ENCODE measurements at regions not wholly inside any gene's neighbourhood (a gene's known extent, or its start where the extent isn't known, plus 50 kb on each side); places are given as distances from the start of the nearest gene placed in this dataset.

DNA sequence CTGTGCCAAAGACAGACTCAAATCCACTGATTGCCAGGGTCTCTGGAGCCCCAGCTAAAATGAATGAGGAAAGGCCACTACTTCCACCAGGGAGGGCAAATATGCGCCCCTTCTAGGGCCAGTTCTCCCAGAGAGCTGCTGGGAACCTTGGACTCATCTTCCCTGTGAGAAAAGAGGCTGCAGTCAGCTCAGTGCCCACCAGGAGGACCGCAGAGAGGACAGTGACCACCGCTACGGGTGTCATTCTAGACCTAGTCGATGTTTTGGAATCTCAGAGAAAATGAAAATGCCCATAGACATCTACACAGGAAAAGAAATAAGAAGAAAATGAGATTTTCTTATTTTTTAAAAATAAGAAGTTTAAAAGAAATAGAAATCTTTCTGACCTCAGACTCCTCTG is 235.1 kb downstream of the UQCRFS1 start:
- no peaks in the 10 kb centered on the region for H3K9me3 ChIP-seq (ENCODE audit: control insufficient read depth in 3 of 3, low read length in 3 of 3)
- no peak overlapping the region for H3K27ac ChIP-seq (ENCODE audit: low read depth, low read length)
- H3K4me3 ChIP-seq (ENCODE audit: low read length in 3 of 3): no peak overlapping the region
- H3K36me3 ChIP-seq (ENCODE audit: control insufficient read depth in 3 of 3, insufficient read depth in 3 of 3, low read length in 3 of 3): no peaks in the 10 kb centered on the region
- peaks cover 0 to 12% (median 4%) of the 10 kb centered on the region in 3 donors for H3K27me3 ChIP-seq (ENCODE audit: control insufficient read depth in 3 of 3, insufficient read depth in 3 of 3, low read length in 3 of 3)
- no peaks in the 10 kb centered on the region for H3K4me1 ChIP-seq (ENCODE audit: control insufficient read depth in 3 of 3, insufficient read depth in 3 of 3, low read length in 3 of 3)
- no peak overlapping the region for H3K9ac ChIP-seq (ENCODE audit: low read depth in 1 of 3, low read length in 3 of 3)

DNA sequence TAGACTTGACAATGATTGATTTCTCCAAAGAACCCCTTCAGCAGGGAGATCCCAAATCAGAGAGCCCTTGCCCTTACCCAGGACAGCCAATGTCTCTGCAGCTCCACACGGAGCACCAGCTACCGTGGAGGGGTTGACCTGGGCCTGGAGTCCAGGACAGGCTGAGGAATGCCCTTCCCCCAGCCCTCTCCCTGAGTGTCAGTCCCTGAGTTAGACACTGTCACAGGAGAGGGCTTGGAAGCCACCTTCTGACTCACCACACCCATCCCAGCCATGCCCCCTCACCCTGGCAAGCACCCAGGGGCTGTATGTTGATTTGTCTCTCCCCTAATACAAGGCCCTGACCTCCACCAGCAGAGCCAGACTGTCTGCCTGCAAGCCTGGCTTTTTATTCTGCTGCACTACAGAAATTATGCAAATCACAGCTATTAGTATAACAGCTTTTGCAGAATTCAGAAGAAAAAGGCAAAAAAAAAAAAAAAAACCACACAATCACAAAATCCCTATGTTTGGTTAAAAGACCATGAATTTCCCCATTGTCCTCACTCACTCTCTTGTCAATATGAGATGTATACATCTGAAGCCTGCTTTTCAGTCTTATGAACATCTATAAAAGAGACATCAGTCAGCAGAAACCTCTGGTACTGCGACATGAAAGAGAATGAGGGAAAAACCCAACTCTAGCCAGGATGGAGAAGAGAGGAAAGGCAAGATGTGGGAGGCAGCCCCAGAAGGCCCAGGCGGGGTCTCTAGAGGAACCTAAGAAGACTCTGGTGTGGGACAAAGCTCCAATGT is 240.7 kb downstream of the UQCRFS1 start:
- no peak overlapping the region for H3K4me3 ChIP-seq (ENCODE audit: low read length in 3 of 3)
- no peaks in the 10 kb centered on the region for H3K9me3 ChIP-seq (ENCODE audit: control insufficient read depth in 3 of 3, low read length in 3 of 3)
- H3K27me3 ChIP-seq (ENCODE audit: control insufficient read depth in 3 of 3, insufficient read depth in 3 of 3, low read length in 3 of 3): peaks cover 0 to 4% (median 0%) of the 10 kb centered on the region in 3 donors
- H3K36me3 ChIP-seq (ENCODE audit: control insufficient read depth in 3 of 3, insufficient read depth in 3 of 3, low read length in 3 of 3): no peaks in the 10 kb centered on the region
- no peak overlapping the region for H3K27ac ChIP-seq (ENCODE audit: low read depth, low read length)
- H3K9ac ChIP-seq (ENCODE audit: low read depth in 1 of 3, low read length in 3 of 3): no peak overlapping the region
- H3K4me1 ChIP-seq (ENCODE audit: control insufficient read depth in 3 of 3, insufficient read depth in 3 of 3, low read length in 3 of 3): peaks cover 0 to 3% (median 0%) of the 10 kb centered on the region in 3 donors

DNA sequence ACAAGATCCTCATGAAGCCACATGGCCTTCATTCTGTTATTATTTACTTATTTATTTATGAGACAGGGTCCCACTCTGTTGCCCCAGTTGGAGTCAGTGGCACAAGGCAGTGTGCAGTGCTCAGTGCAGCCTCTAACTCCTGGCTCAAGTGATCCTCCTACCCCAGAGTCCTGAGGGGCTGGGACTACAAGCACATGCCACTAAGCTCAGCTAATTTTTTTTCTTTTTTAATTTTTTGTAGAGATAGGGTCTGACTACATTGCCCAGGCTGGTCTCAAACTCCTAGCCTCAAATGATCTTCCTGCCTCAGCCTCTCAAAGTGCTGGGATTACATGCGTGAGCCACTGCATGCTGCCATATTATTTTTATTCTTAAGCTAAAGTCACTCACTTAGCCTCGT is 241.4 kb downstream of the UQCRFS1 start:
- Histone ChIP-seq H3K9me3 (ENCODE audit: control insufficient read depth in 3 of 3, low read length in 3 of 3) (no peaks in the 10 kb centered on the region), H3K27me3 (ENCODE audit: control insufficient read depth in 3 of 3, insufficient read depth in 3 of 3, low read length in 3 of 3) (no peaks in the 10 kb centered on the region), H3K4me1 (ENCODE audit: control insufficient read depth in 3 of 3, insufficient read depth in 3 of 3, low read length in 3 of 3) (peaks cover 0 to 5% (median 0%) of the 10 kb centered on the region in 3 donors), H3K36me3 (ENCODE audit: control insufficient read depth in 3 of 3, insufficient read depth in 3 of 3, low read length in 3 of 3) (no peaks in the 10 kb centered on the region), H3K27ac (ENCODE audit: low read depth, low read length) (no peak overlapping the region), H3K4me3 (ENCODE audit: low read length in 3 of 3) (no peak overlapping the region), H3K9ac (ENCODE audit: low read depth in 1 of 3, low read length in 3 of 3) (no peak overlapping the region)

DNA sequence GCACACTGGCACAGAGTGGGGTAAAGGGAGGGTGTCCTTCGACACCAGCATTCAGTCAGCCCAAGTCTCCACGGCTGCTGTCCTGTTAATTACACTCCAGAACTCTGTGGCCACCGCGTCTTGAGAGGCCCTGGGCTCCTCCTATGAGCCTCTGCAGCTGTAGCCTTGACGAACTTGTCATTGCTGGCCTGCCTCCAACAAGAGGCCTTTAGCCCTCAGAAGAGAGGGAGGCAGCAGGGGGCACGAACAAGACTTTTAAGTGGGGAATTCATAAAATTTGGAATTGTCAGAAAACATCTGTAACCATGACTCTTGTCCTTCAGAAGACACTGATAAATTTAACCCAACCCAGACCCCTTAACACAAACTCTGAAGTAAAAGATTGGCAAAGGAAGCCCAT is 241.9 kb downstream of the UQCRFS1 start:
- H3K27me3 ChIP-seq (ENCODE audit: control insufficient read depth in 3 of 3, insufficient read depth in 3 of 3, low read length in 3 of 3): no peaks in the 10 kb centered on the region
- H3K36me3 ChIP-seq (ENCODE audit: control insufficient read depth in 3 of 3, insufficient read depth in 3 of 3, low read length in 3 of 3): no peaks in the 10 kb centered on the region
- no peak overlapping the region for H3K27ac ChIP-seq (ENCODE audit: low read depth, low read length)
- no peak overlapping the region for H3K9ac ChIP-seq (ENCODE audit: low read depth in 1 of 3, low read length in 3 of 3)
- no peak overlapping the region for H3K4me3 ChIP-seq (ENCODE audit: low read length in 3 of 3)
- H3K4me1 ChIP-seq (ENCODE audit: control insufficient read depth in 3 of 3, insufficient read depth in 3 of 3, low read length in 3 of 3): peaks cover 0 to 5% (median 0%) of the 10 kb centered on the region in 3 donors
- H3K9me3 ChIP-seq (ENCODE audit: control insufficient read depth in 3 of 3, low read length in 3 of 3): no peaks in the 10 kb centered on the region

DNA sequence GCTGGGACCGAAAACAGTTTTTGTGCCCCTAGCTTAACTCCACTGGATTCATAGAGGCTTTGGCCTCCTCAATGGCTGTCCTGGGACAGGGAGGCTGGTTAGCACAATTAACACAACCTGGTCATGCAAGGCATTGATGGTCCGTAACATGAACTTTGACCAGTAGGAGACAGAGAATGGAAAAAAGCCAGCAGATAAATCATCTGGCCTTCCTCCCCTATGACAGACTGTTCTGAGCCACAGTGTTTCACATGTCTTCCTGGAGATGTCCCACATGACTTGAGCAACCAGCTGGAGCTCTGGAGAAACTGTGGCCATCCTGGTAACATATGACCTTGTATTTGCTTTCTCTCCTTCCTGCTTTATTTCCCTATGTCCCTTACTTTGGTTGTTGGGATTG is 244.2 kb downstream of the UQCRFS1 start:
- Histone ChIP-seq H3K9ac (ENCODE audit: low read depth in 1 of 3, low read length in 3 of 3) (no peak overlapping the region), H3K36me3 (ENCODE audit: control insufficient read depth in 3 of 3, insufficient read depth in 3 of 3, low read length in 3 of 3) (no peaks in the 10 kb centered on the region), H3K9me3 (ENCODE audit: control insufficient read depth in 3 of 3, low read length in 3 of 3) (no peaks in the 10 kb centered on the region), H3K27me3 (ENCODE audit: control insufficient read depth in 3 of 3, insufficient read depth in 3 of 3, low read length in 3 of 3) (no peaks in the 10 kb centered on the region), H3K27ac (ENCODE audit: low read depth, low read length) (no peak overlapping the region), H3K4me1 (ENCODE audit: control insufficient read depth in 3 of 3, insufficient read depth in 3 of 3, low read length in 3 of 3) (peaks cover 0 to 5% (median 0%) of the 10 kb centered on the region in 3 donors), H3K4me3 (ENCODE audit: low read length in 3 of 3) (no peak overlapping the region)

DNA sequence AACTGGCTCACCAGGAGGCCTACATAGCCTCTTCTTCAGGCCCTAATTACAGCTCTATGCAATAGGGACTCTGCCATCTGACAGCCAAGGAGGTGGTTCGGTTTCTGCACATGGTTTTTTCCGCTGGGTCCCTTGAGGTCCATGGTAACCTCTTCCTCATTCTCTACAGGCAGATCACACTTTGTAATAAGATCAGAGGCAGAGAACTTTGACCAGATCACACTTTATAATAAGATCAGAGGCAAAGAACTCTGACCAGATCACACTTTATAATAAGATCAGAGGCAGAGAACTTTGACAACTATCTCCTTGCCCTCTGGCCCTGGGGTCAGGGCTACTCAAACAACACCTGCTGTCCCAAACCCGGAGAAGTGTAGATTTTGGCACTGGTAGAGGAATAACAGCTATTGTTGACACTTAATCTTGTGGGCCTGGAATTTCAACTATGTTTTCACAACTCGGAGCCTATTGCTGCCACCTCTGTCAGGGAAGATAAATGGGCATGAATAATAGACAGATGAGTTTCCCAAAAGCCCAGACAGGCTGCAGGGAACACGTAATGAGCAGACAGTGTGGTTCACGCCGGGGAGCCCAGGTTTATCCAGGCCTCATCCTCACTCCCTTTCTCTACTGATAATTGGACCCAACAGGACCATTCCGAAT is 246.1 kb downstream of the UQCRFS1 start:
- no peak overlapping the region for H3K9ac ChIP-seq (ENCODE audit: low read depth in 1 of 3, low read length in 3 of 3)

DNA sequence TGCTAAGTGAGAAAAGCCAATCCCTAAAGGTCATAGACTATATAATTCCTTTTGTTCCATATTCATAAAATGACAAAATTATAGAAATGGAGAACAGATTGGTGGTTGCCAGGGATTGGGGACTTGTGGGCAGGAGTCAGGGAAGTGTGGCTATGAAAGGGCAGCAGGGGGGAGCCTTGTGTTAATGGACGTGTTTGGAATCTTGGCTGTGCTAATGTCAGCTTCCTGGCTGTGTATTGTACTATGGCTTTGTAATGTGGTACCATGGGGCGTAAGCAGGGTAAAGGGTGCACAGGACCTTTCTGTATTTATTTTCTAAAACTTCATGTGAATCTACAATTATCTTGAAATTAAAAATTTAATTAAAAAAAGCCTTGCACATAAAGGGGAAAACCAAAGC is 248.5 kb downstream of the UQCRFS1 start:
- Histone ChIP-seq H3K4me3 (ENCODE audit: low read length in 3 of 3) (no peak overlapping the region), H3K36me3 (ENCODE audit: control insufficient read depth in 3 of 3, insufficient read depth in 3 of 3, low read length in 3 of 3) (no peaks in the 10 kb centered on the region), H3K27ac (ENCODE audit: low read depth, low read length) (no peak overlapping the region), H3K9ac (ENCODE audit: low read depth in 1 of 3, low read length in 3 of 3) (no peak overlapping the region), H3K27me3 (ENCODE audit: control insufficient read depth in 3 of 3, insufficient read depth in 3 of 3, low read length in 3 of 3) (no peaks in the 10 kb centered on the region), H3K4me1 (ENCODE audit: control insufficient read depth in 3 of 3, insufficient read depth in 3 of 3, low read length in 3 of 3) (peaks cover 0 to 5% (median 0%) of the 10 kb centered on the region in 3 donors), H3K9me3 (ENCODE audit: control insufficient read depth in 3 of 3, low read length in 3 of 3) (no peaks in the 10 kb centered on the region)

More for the DNA sequence above, 246.1 kb downstream of the UQCRFS1 start:
- Histone ChIP-seq H3K4me1 (ENCODE audit: control insufficient read depth in 3 of 3, insufficient read depth in 3 of 3, low read length in 3 of 3) (peaks cover 0 to 5% (median 0%) of the 10 kb centered on the region in 3 donors), H3K4me3 (ENCODE audit: low read length in 3 of 3) (no peak overlapping the region), H3K36me3 (ENCODE audit: control insufficient read depth in 3 of 3, insufficient read depth in 3 of 3, low read length in 3 of 3) (no peaks in the 10 kb centered on the region), H3K27ac (ENCODE audit: low read depth, low read length) (no peak overlapping the region), H3K27me3 (ENCODE audit: control insufficient read depth in 3 of 3, insufficient read depth in 3 of 3, low read length in 3 of 3) (no peaks in the 10 kb centered on the region), H3K9me3 (ENCODE audit: control insufficient read depth in 3 of 3, low read length in 3 of 3) (no peaks in the 10 kb centered on the region)

DNA sequence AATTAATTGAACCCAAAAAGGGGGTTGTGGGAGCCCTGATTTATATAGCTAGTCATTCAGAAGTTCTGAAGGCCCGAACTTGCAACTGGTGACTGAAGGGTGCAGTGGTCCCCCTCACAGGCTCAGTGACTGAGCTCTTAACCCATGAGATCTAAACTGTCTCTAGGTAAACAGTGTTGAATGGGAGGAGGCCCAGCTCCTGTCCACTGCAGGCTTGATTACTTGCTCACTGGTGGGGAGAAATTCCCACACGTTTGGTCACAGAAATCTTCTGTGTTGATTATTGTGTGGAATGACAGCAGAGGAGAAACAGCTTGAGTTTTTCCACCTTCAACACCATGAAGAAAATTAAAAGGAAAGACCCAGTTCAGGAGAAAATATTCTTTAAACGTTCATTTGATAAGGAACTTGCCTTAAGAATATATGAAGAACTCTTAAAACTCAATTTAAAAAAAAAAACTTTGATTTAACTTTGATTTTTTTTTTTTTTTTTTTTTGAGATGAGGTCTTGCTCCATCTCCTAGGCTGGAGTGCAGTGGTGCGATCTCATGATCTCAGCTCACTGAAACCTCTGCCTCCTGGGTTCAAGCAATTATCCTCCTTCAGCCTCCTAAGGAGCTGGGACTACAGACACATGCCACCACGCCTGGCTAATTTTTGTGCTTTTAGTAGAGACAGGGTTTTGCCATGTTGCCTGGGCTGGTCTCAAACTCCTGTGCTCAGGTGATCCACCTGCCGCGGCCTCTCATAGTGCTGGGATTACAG is 249.3 kb downstream of the UQCRFS1 start:
- Histone ChIP-seq H3K9ac (ENCODE audit: low read depth in 1 of 3, low read length in 3 of 3) (no peak overlapping the region), H3K4me1 (ENCODE audit: control insufficient read depth in 3 of 3, insufficient read depth in 3 of 3, low read length in 3 of 3) (peaks cover 0 to 5% (median 0%) of the 10 kb centered on the region in 3 donors)

DNA sequence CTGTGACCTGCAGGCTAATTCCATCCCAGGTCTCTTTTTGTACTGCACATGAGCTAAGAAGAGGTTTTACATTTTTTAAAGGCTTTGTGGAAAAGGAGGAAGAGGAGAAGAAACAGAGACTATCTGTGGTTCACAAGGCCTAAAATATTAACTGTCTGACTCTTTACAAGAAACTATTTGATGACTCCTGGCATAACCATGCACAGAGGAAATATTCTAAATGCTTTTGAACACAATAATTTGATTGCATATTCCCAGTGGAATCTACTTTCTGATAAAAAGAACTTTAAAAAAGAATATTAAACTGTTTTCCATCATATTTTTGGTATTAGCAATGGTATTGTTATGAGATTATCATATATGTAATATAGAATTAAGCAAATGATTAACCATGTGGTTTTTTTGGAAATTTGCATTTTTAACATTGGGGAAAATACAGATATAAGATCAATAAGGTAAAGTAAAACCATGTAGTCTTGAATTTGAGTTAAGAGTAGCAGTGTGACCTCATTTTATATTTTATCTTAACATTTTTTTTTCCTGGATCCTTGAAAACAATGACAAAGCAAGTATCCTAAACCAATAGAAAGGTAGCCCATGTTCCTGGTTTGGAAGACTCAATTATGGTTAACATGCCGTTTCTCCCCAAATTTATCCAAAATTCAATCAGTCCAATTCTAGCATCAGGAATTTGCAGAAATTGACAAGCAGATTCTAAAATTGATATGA is 251.0 kb downstream of the UQCRFS1 start:
- no peaks in the 10 kb centered on the region for H3K36me3 ChIP-seq (ENCODE audit: control insufficient read depth in 3 of 3, insufficient read depth in 3 of 3, low read length in 3 of 3)
- no peak overlapping the region for H3K9ac ChIP-seq (ENCODE audit: low read depth in 1 of 3, low read length in 3 of 3)
- H3K27ac ChIP-seq (ENCODE audit: low read depth, low read length): no peak overlapping the region
- no peaks in the 10 kb centered on the region for H3K9me3 ChIP-seq (ENCODE audit: control insufficient read depth in 3 of 3, low read length in 3 of 3)
- no peaks in the 10 kb centered on the region for H3K27me3 ChIP-seq (ENCODE audit: control insufficient read depth in 3 of 3, insufficient read depth in 3 of 3, low read length in 3 of 3)
- no peak overlapping the region for H3K4me3 ChIP-seq (ENCODE audit: low read length in 3 of 3)
- H3K4me1 ChIP-seq (ENCODE audit: control insufficient read depth in 3 of 3, insufficient read depth in 3 of 3, low read length in 3 of 3): no peaks in the 10 kb centered on the region

More for the DNA sequence above, 249.3 kb downstream of the UQCRFS1 start:
- Histone ChIP-seq H3K27me3 (ENCODE audit: control insufficient read depth in 3 of 3, insufficient read depth in 3 of 3, low read length in 3 of 3) (no peaks in the 10 kb centered on the region), H3K36me3 (ENCODE audit: control insufficient read depth in 3 of 3, insufficient read depth in 3 of 3, low read length in 3 of 3) (no peaks in the 10 kb centered on the region), H3K4me3 (ENCODE audit: low read length in 3 of 3) (no peak overlapping the region), H3K27ac (ENCODE audit: low read depth, low read length) (no peak overlapping the region), H3K9me3 (ENCODE audit: control insufficient read depth in 3 of 3, low read length in 3 of 3) (no peaks in the 10 kb centered on the region)
